HG02610 (cell line): ENCODE measurements at regions not wholly inside any gene's neighbourhood (a gene's known extent, or its start where the extent isn't known, plus 50 kb on each side); places are given as distances from the start of the nearest gene placed in this dataset.
A peak's percentile ranks its signal among the peaks of the same experiment; 100 is the strongest.

Source experiments
- ATAC-seq: cut with Tn5 transposase; IDR thresholded peaks from one replicate; pipeline ENCODE4 v1.9.1; 2021; ENCODE audit warnings: mild to moderate bottlenecking, moderate library complexity; ENCODE audit not compliant: unreplicated experiment

DNA sequence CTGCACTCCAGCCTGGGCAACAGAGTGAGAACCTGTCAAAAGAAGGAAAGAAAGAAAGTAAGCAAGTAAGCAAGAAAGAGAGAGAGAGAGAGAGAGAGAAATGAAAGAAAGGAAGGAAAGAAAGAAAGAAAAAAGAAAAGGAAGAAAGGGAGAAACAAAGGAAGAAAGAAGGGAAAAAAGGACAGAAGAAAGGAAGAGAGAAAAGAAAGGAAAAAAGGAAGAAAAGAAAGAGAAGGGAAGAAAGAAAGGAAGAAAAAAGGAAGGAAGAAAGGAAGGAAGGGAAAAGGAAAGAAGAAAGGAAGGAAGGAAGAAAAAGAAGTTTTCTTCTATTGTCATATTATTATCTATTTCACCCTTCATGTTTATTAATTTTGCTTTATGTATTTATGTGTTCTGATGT lies 251.1 kb upstream of the CD180 start:
- no peak for ATAC-seq

DNA sequence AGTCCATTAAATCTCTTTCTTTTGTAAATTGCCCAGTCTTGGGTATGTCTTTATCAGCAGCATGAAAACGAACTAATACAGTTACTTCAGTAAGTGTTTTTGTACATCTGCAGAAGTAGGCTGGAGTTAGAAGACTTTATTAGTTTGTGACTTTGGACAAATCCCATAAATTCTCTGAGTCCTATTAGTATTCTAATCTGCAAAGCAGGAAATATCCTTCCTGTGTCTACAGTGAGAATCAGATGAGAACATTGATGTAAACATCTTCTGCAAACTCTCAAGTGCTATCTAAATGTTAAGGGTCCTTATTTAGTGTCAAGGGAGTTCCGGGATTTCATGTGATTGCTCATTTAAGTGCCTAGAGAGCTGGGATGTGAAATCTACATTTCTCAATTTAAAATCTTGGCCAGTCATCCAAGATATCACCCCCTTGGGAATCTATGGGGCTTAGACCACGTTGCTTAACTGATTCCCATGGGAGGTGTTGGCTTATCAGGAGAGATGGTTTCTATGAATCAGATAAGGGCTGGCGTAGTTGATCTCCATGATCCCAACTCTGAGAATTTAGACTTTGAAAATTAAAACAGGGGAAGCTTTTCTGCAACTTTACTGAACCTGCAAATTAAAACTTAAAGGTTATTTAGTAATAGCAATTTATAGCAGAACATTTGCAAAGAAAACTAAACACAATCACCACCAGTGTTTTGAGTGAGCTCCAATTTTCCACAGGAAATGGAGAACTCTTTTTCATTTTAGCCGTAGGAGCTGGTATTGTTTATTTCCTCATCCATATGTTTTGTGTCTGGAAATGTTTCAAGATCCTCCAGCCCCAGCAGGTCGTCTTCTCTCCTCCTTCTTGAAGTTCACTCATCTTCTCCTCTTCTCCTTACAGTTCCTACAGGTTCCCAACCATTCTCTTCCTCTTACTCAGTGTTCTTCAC lies 241.6 kb upstream of the CD180 start:
- ATAC-seq: no peak

DNA sequence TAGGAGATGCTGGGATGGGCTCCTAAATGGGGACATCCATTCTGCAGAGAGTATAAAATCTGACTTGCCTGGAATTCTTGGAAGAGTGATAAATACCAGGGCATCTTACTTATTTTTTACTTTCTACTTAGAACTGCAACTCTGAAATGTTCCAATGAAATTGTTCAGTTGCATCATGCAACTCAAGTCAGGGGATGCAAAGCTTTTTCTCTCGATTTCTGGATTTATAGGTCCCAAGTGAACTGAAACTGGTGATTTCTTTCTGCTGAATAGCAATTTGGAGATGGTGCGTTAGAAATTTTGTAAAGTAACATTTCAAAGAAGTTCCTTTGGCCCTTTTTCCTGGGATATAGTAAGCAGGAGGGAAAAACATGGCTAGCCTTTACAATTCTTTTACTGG lies 238.4 kb upstream of the CD180 start:
- ATAC-seq: no peak

DNA sequence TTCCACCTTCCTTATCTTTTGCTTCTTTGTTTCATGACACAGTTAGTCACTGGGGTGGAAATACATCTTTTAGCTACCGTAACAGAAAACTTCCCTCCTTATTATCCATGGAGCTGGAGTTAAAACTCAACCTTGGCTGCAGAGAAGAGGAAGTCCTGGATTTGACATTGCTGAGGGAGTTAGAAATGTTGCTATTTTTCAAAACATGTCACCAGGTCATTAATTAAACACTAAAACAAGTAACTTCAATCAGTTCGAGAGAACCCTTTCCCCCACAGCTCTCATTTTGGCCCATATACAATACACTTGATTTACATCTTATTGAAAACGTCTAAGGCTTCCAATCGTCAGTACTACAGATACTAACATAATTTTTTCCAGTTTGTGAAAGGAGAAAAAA lies 237.9 kb upstream of the CD180 start:
- no peak for ATAC-seq

DNA sequence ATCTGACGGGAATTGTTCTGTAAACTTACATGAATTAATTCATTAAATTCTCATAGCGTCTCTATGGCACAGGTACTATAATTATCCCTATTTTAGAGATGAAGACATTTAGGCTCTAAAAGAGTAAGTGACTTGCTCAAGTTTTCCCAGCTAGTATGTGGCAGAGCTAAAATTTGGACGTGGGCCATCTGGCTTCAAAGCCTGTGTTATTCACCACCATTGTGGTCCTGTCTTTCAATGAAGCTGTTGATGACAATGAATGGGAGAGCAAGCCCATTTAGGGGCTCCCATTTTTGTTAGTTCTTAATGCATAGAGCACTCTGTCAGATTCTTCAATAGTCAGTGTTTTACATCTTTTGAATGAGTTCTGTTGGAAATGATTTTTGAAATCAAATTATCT lies 236.0 kb upstream of the CD180 start:
- no peak for ATAC-seq

DNA sequence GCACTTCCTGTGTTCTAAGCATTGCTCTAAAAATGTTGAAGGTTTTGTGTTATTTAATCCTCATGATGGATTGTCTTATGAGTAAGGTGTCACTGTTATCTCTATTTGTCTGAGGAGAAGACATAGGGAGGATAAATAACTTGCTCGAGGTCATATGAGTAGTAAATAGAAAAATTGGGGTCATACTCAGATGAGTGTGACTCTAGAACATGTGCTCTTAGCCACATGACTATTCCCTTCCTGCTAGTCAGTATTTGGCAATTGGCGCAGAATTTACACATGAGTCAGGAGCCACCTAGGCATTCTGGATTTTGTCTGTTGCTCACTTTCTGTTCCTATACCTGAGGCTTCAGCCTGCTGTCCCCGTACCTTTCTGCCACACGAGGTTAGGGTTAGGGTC lies 234.6 kb upstream of the CD180 start:
- no peak for ATAC-seq

DNA sequence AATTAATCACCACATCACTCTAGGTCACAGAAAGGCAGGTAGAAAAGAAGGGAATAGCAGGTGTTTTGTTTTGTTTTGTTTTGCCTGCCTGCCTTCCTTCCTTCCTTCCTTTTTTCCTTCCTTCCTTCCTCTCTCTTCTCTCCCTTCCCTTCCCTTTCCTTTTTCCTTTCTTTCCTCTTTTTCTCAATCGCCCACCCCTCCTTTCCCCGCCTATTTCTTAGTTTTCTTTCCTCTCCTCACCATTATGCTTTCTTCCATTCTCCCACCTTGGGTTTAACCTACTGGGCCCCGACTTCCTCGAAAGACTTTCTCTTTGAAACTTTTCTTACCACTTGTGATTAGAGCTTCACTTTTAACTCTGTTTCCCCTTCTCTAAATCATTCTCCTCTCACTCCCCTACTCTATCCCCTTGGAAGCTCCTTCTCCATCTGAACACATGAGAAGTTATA lies 231.3 kb upstream of the CD180 start:
- ATAC-seq: no peak

DNA sequence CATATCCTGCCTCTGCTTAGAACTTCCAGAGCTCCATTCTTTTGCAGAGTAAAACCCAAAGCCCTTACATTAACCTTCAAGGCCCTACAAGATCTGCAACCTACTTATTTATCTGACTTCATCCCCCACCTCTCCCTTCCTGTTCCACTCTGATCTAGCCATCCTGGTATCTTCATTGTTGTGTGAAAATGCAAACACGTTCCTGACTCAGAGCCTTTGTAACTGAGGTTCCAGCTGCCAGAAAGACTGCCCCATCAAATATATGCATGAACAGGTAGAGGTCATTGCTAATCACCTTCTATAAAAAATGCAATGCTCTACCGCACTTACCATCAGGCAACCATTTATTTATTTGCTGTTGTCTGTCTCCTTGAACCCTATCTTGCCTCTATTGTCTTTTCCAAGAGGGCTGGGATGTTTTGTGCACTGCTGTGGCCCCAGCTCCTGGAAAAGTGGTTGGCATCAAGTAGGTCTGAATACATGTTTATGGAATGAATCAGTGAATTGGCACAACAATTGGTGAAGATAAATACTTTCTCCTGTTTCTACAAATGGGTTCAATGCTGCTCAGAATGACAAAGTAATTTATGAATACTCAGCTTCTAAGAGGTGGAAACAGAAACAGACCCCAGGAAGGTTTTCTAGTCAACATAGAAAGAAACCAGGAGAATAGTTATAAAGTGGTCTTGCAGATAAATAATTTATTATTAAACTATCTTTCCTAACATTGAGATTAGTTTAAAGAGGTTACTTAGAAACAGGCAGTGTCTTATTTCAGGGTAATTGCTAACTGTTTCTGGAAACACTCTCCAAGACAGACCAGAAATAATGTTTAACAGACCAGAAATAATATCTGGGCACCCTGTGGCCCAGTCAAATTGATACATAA lies 230.6 kb upstream of the CD180 start:
- no peak for ATAC-seq

DNA sequence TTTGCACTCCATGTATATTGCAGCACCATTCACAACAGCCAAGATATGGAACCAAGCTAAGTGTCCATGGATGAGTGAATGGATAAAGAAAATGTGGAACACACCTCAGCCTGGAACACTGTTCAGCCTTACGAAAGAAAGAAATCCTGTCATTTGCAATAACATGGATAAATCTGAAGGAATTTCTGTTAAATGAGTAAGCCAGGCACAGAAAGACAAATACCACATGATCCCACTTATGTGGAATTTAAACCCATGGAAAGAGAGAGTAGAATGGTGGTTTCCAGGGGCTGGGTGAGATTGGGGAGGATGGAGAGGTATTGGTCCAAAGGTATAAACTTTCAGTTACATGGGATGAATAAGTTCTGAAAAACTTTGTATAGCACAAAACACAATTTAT lies 228.9 kb upstream of the CD180 start:
- ATAC-seq: no peak

DNA sequence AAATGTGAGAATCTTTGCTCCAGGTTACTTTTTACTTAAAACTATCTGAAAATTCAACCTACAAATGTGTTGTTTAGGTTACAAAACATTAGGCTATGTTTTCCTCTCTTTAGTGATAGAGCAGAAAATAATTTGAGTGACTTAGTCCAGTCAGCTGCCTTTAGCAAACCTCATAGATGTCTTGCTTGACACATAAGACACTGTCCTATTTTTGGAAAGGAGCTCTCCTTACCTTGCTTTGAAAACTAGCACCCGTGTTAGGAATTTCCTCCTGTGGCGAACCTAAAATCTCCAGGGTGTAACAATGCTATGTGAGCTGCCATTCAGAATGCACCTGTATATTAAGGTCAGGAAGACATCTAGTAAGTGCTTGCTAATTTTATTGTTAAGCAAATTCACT lies 221.2 kb upstream of the CD180 start:
- no peak for ATAC-seq

DNA sequence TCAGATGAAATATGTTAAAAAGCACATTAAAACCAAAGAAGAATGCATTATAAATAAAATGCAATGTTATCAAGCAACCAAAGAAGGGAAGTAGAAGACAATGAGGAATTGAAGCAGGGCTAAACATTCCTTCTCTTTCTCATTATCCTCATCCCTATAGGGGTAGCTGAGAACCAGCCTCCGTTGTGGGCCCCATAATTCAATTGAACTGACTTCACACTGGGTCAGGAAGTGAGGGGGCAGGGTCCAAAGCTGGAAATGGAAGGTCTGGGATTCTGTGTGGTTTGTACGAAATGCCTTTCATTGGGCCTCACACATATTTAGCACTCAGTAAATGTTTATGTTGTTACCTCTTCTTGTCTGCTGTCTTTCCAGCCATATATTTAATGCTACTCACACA lies 220.4 kb upstream of the CD180 start:
- no peak for ATAC-seq

DNA sequence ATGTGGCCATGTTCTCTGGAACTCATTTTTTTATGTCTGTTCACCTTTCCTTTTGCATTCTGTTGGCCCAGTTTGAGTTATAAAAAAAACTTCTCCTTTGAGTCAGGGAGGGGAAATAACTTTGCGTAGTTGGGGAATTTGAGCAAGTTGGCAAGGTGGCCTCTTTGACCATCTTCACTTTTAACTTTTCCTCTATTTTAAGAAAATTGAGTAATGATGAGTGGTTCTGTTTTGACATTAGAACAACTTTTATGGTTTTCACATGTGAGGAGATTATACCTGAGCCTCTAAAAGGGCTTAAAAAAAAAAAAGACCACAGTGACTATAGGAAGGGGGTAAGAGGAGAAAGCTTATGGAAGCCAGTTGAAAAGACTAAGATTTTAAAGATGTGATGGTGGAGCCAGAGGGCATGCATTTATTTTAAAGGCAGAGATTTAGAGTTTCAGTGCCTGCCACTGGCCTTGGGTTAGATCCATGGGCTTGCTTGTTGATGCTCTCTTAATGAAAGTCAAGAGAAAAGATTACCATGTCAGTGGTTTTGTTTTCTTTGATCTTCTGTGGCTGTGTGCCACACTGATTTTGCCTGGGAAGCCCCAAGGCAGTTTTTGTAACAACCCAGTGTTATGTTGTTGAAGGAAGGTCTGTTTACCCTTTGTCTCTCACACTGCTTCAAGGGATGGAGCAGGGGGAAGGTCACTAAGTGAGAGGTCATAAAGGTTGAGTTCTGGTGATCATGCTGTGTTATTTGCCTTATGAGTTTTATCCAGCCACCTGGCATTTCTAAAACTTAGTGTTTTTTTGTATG lies 219.7 kb upstream of the CD180 start:
- ATAC-seq: peak; percentile 80

DNA sequence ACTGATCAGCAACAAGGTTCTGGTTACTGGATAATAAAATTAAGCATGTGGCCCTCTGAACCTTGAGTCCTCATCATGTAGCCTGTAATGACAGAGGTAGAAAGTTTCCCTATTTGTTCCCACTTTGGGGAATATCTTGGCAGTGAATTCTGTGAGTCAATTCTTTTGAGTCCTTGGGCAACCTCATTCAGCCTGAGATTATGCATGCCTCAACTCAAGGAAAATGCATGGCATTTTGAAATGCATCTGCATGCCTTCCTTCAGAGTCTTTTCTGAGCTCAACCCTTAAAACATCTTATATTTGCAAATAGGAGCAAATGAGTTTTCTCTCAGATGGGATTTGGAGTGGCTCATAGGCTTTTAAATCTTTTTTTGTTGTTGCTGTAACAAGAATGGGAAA lies 218.1 kb upstream of the CD180 start:
- ATAC-seq: no peak

DNA sequence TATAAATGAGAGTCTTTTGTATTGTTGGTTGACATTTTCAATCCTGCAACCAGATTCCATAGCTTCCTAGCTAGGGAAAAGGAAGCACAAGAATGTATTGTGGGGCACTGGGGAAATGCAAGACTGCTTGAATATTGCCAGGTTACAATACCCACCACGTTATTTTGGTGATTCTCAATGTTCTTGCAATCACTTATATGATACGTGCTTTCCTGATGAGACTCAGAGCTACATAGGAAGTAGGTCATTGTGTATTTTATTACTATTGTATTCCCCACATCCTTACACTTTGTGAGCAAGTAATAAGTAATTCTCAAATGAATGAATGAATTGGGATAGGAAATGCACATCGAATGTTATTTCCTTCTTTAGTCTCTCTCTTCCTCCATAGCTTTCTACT lies 217.1 kb upstream of the CD180 start:
- ATAC-seq: no peak

DNA sequence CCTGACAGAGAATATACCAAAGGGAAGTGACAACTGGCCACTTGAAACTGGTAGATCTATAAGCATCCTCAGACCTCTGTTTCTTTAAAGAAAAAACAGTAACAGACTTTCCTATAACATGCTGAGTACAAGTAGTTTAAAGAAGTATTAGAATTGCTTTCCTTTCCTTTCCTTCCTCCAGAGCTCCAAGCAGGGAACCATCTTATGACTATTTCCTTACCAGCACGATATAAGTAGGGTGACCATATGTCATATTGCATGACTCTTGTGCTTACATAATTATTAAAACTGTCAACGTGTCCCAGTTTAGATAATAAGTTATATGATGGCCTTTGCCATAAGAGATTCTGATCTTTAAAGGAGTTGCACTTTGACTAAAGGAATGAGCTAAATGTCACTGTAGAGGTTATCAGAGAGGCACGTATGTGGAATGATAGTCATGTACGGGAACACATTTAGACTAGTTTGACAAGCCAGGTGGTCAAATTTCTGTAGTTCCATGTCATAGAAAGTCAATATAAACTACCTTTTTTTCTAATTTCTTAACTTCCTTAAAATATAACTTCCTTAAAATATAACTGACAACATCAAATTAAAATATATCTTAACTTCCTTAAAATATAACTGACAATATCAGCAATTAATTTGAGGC lies 212.7 kb upstream of the CD180 start:
- no peak for ATAC-seq

DNA sequence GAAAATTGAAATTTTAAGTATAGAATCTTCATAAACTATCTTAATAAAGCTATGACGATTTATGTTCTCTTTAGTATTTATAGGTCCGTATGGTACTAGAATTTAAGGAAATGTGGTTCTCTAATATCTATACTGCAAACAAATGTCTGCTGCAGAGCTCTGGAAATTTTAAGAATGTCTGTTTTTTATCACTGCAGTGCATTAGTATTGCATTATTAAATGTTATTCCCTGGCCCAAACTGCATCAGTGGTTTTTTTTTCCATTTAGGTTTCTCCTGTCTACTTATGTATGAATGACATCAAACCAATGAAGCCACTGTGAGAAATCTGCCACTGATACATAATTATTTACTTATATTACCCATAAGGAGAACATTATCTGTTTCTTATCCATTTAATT lies 211.4 kb upstream of the CD180 start:
- no peak for ATAC-seq

DNA sequence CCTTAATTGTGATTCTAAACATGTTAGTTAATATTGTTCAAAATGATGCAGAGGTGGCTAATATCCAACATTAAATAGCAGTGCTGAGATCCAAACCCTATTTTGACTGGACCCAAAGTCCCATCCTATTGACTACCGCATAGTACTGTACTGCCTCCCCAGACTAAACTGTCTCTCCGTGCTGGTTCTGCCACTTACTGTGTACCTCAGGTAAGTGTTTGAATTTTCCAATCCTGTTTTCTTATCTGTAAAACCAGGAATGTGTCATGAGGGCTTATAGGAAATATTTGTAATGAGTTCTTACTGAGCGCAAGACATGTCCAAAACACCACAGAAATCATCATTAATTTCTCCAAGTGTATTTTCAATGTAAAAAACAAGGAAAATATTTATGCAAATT lies 209.2 kb upstream of the CD180 start:
- no peak for ATAC-seq

DNA sequence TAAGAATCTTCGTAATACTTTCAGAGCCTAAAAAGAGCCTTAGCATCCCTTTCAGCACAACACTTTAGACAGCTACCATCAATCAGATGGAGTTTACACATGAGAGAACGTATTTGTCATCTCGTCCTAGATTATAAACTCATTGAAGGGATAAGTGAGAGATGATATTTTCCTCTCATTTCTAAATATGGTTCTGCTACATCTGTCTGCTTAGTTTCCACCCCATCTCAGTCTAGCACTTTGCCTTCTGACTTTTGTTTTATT lies 208.4 kb upstream of the CD180 start:
- ATAC-seq: no peak

DNA sequence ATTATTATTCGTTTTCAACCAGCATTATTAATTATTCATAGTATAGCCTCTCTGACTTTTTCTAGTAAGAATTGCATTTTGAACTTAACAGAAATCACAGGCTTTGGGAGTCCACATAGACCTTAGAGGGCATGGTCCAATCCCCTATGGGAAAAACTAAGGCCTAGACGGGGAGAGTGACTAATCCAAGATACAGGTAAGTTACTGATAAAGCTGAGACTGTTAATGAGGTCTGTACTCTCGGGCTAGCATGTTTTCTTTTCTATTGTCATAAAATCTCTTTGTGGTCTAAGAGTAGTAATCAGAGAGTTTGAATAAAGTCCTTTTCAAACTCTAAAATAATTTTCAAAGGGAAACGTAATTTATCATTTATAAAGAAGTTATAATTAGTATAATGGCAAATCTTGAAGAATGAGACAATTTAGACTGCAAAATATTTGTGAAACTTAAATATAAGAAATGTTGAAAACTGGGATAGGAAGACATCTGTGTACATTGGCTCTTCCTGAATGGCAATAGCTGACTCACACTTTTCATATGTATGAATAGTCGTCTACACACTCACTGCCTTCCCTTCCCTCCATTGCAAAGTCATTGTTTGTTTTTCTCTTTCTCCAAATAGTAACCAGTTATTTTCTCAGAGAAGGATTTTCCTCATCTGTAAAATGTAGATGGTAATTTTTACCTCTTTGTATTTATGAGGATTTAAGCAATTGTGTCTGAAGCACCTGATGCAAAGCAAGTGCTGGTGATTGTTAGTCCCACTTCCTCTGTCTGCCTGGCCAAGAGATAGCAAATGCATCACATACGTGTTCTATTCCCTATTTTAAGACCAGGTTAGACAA lies 207.9 kb upstream of the CD180 start:
- ATAC-seq: no peak

DNA sequence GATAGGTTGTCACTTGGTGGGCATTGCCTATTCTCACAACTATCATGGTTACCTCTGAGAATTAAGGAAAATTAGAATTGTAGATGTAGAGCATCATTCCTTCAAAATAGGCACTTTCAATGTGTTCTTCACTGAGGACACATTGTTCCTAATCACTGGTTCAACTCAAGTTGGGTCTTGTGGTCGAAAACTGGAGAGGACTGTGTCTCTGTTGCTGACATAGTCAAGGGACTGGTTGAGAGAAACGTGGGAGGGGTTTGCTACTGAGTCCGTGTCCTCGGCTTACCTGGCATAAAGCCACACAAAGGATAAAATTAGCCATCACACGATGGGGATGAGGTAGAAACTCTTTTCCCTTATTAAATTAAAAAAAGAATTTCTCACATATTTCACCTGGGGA lies 205.9 kb upstream of the CD180 start:
- ATAC-seq: no peak
